ENCODE measurements at regions not wholly inside any gene's neighbourhood (a gene's known extent, or its start where the extent isn't known, plus 50 kb on each side); places are given as distances from the start of the nearest gene placed in this dataset.
"Not testable (repeated sequence)": the region's sequence is repeated elsewhere in the genome, so short reads cannot be mapped to it uniquely, and the experiment has no call there.

DNA sequence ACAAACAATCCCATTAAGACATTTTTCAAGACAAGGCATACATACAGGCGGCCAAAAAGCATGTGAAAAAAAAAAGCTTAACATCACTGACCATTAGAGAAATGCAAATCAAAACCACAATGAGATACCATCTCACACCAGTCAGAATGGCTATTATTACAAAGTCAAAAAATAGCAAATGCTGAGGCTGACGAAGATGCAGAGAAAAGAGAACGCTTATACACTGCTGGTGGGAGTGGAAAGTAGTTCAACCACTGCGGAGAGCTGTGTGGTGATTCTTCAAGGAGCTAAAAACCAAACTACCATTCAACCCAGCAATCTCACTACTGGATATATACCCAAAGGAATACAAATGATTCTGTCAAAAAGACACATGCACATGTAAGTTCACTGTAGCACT lies 216.7 kb downstream of the FOXG1 start:
- Histone ChIP-seq H3K9me3 (ENCODE audit: control insufficient read depth, low read length) (no peaks in the 10 kb centered on the region), H3K27me3 (ENCODE audit: control insufficient read depth, insufficient read depth, low read length, poor library complexity, severe bottlenecking) (no peaks in the 10 kb centered on the region), H3K4me3 (ENCODE audit: insufficient read depth, low read depth, low read length) (no peak overlapping the region), H3K4me1 (ENCODE audit: control insufficient read depth, insufficient read depth, low read length) (no peaks in the 10 kb centered on the region), H3K27ac (ENCODE audit: insufficient read depth, low read depth, low read length, poor library complexity, severe bottlenecking) (no peak overlapping the region), H3K36me3 (ENCODE audit: control insufficient read depth, insufficient read depth, low read length) (no peaks in the 10 kb centered on the region)
- 90 to 98% methylated on average over 4 of the region's 4 CpGs for WGBS, 2 experiments

DNA sequence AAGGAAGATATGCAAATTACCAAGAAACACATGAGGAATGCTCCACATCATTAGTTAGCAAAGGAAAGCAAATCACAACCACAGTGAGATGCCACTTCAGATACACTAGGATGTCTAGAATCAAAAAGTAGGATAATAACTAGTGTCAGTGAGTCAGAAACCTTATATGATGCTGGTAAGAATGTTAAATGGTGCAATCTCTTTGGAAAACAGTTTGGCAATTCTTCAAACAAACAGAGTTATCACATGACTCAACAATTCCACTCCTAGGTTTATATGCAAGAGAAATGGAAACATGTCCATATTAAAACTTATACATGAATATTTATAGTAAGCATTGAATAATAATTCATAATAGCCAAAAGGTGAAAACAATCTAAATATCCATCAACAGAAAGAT lies 220.9 kb downstream of the FOXG1 start:
- no peak overlapping the region for H3K4me3 ChIP-seq (ENCODE audit: insufficient read depth, low read depth, low read length)
- H3K36me3 ChIP-seq (ENCODE audit: control insufficient read depth, insufficient read depth, low read length), result no peaks in the 10 kb centered on the region
- no peak overlapping the region for H3K27ac ChIP-seq (ENCODE audit: insufficient read depth, low read depth, low read length, poor library complexity, severe bottlenecking)
- H3K9me3 ChIP-seq (ENCODE audit: control insufficient read depth, low read length), result no peaks in the 10 kb centered on the region
- no peaks in the 10 kb centered on the region for H3K4me1 ChIP-seq (ENCODE audit: control insufficient read depth, insufficient read depth, low read length)
- H3K27me3 ChIP-seq (ENCODE audit: control insufficient read depth, insufficient read depth, low read length, poor library complexity, severe bottlenecking), result no peaks in the 10 kb centered on the region

DNA sequence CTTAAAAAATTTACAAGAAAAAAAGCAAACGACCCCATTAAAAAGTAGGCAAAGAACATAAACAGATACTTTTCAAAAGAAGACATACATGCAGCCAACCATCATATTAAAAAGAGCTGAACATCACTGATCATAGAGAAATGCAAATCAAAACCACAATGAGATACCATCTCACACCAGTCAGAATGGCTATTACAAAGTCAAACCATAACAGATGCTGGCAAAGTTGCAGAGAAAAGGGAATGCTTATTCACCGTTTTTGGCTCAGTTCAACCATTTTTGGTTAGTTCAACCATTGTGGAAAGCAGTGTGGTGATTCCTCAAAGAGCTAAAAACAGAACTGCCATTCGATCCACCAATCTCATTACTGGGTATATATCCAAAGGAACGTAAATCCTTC lies 230.6 kb downstream of the FOXG1 start:
- not testable (repeated sequence) for H3K27ac ChIP-seq (ENCODE audit: insufficient read depth, low read depth, low read length, poor library complexity, severe bottlenecking); H3K4me1 ChIP-seq (ENCODE audit: control insufficient read depth, insufficient read depth, low read length); H3K4me3 ChIP-seq (ENCODE audit: insufficient read depth, low read depth, low read length); H3K27me3 ChIP-seq (ENCODE audit: control insufficient read depth, insufficient read depth, low read length, poor library complexity, severe bottlenecking); H3K9me3 ChIP-seq (ENCODE audit: control insufficient read depth, low read length); H3K36me3 ChIP-seq (ENCODE audit: control insufficient read depth, insufficient read depth, low read length)
- WGBS, 2 experiments, result 81 to 93% methylated on average over 4 of the region's 4 CpGs

DNA sequence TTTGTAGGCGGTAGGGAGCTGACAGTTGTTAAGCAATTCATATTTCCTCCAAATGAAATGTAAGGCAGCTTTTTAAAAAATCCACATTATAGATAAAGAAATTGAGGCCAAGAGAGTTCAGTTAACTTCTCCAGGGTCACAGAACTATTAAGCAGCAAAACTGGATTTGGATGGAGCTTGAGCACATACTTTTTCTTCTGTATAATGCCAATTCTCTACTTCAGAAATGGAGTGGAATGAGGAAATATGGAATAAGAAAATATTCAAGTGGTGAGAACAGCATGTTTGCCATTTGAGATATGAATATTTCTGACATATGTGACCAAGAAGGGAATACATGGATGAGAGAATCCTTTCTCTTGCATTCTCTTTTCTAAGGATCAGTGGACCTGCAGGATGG lies 233.1 kb downstream of the FOXG1 start:
- Histone ChIP-seq H3K27me3 (ENCODE audit: control insufficient read depth, insufficient read depth, low read length, poor library complexity, severe bottlenecking) (no peaks in the 10 kb centered on the region), H3K4me1 (ENCODE audit: control insufficient read depth, insufficient read depth, low read length) (no peaks in the 10 kb centered on the region), H3K36me3 (ENCODE audit: control insufficient read depth, insufficient read depth, low read length) (no peaks in the 10 kb centered on the region), H3K9me3 (ENCODE audit: control insufficient read depth, low read length) (no peaks in the 10 kb centered on the region), H3K27ac (ENCODE audit: insufficient read depth, low read depth, low read length, poor library complexity, severe bottlenecking) (no peak overlapping the region), H3K4me3 (ENCODE audit: insufficient read depth, low read depth, low read length) (no peak overlapping the region)
- WGBS, 2 experiments, result 100% methylated on average over 1 of the region's 1 CpG; no CpG with 5 or more reads in 1 of the 2 experiments

DNA sequence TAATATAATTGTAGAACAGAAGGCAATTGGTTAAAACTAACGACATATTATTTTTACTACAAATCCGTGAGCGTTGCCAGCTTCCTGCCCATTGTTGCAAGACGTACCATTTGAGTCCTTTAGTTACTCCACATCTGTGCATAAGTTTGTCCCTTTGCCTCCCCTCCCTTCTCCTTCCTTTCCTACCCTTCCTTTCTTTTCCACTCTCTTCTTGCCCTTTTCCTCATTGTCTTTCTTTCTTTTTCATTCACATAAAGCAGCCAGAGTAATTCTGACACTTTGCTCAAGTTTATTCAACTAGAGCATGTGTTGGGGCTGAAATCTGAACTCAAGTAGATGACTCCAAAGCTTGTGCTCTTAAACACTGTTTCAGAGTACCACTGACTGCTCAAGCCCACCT lies 239.1 kb downstream of the FOXG1 start:
- Histone ChIP-seq H3K4me1 (ENCODE audit: control insufficient read depth, insufficient read depth, low read length) (no peaks in the 10 kb centered on the region), H3K27ac (ENCODE audit: insufficient read depth, low read depth, low read length, poor library complexity, severe bottlenecking) (no peak overlapping the region), H3K4me3 (ENCODE audit: insufficient read depth, low read depth, low read length) (no peak overlapping the region), H3K36me3 (ENCODE audit: control insufficient read depth, insufficient read depth, low read length) (no peaks in the 10 kb centered on the region), H3K9me3 (ENCODE audit: control insufficient read depth, low read length) (no peaks in the 10 kb centered on the region), H3K27me3 (ENCODE audit: control insufficient read depth, insufficient read depth, low read length, poor library complexity, severe bottlenecking) (no peaks in the 10 kb centered on the region)
- WGBS, 2 experiments, result 92 to 96% methylated on average over 4 of the region's 4 CpGs

DNA sequence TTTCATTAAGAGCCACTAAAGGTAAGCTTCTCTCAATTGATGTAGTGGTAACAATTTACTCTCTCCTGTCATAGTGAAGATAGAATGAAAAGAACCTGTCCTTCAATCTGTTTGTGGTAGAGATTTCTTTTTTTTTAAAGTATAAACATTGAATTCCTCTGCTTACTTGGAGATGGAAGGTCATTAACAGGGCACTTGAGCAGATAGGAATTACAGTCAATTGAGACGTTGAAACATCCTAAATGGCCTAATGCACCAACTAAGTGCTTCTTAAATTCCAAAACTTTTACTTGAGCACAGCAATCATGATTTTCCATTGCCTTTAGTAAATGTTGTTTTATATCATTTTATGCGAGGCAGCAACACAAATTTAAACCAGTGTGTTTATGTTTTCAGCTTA lies 241.4 kb downstream of the FOXG1 start:
- H3K4me3 ChIP-seq (ENCODE audit: insufficient read depth, low read depth, low read length), result no peak overlapping the region
- H3K4me1 ChIP-seq (ENCODE audit: control insufficient read depth, insufficient read depth, low read length), result no peaks in the 10 kb centered on the region
- H3K9me3 ChIP-seq (ENCODE audit: control insufficient read depth, low read length), result no peaks in the 10 kb centered on the region
- WGBS, 2 experiments, result 94 to 95% methylated on average over 2 of the region's 2 CpGs
- H3K27ac ChIP-seq (ENCODE audit: insufficient read depth, low read depth, low read length, poor library complexity, severe bottlenecking), result no peak overlapping the region
- H3K27me3 ChIP-seq (ENCODE audit: control insufficient read depth, insufficient read depth, low read length, poor library complexity, severe bottlenecking), result no peaks in the 10 kb centered on the region
- no peaks in the 10 kb centered on the region for H3K36me3 ChIP-seq (ENCODE audit: control insufficient read depth, insufficient read depth, low read length)

DNA sequence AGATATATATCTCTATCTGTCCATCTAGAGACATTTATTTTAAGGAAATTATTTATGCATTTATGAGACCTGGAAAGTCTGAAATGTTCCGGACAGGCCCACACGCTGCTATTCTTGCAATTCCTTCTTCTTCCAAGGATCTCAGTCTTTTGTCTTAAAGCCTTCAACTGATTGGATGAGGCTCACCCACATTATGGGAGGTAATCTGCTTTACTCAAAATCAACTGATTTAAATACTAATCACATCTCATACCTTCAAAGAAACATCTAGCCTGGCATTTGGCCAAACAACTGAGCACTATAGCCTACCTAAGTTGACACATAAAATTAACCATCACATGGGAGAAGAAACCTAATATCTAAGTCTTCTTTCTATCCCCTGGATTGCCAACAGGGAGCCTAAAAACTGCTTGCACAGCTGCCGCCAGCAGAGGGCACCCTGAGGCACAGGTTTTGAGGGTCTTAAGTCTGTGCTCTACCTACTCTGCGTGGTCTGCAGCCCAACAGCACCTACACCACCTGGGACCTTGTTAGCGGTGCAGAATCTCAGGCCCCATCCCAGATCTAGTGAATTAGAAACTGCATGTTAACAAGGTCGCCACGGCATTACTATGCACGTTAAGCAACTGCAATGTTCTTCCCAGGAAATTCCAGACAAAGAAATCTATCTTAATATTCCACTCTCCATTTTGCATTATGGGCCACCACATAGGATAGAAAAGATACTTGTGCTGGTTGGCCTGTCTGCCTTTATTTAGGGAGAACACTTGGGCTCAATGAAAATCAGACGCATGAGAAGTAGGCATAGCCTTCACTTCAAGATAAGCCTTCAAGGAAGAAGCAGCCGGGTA lies 249.7 kb downstream of the FOXG1 start:
- no peaks in the 10 kb centered on the region for H3K27me3 ChIP-seq (ENCODE audit: control insufficient read depth, insufficient read depth, low read length, poor library complexity, severe bottlenecking)
- H3K36me3 ChIP-seq (ENCODE audit: control insufficient read depth, insufficient read depth, low read length), result no peaks in the 10 kb centered on the region
- H3K4me3 ChIP-seq (ENCODE audit: insufficient read depth, low read depth, low read length), result no peak overlapping the region
- 54 to 56% methylated on average over 10 of the region's 10 CpGs for WGBS, 2 experiments
- no peak overlapping the region for H3K27ac ChIP-seq (ENCODE audit: insufficient read depth, low read depth, low read length, poor library complexity, severe bottlenecking)
- H3K4me1 ChIP-seq (ENCODE audit: control insufficient read depth, insufficient read depth, low read length), result no peaks in the 10 kb centered on the region
- H3K9me3 ChIP-seq (ENCODE audit: control insufficient read depth, low read length), result no peaks in the 10 kb centered on the region

DNA sequence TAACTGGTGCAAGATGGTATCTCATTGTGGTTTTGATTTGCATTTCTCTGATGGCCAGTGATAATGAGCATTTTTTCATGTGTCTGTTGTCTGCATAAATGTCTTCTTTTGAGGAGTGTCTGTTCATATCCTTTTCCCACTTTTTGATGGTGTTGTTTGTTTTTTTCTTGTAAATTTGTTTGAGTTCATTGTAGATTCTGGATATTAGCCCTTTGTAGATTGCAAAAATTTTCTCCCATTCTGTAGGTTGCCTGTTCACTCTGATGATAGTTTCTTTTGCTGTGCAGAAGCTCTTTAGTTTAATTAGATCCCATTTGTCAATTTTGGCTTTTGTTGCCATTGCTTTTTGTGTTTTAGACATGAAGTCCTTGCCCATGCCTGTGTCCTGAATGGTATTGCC lies 256.9 kb downstream of the FOXG1 start:
- not testable (repeated sequence) for H3K4me1 ChIP-seq (ENCODE audit: control insufficient read depth, insufficient read depth, low read length); H3K4me3 ChIP-seq (ENCODE audit: insufficient read depth, low read depth, low read length); H3K27me3 ChIP-seq (ENCODE audit: control insufficient read depth, insufficient read depth, low read length, poor library complexity, severe bottlenecking); H3K36me3 ChIP-seq (ENCODE audit: control insufficient read depth, insufficient read depth, low read length); H3K27ac ChIP-seq (ENCODE audit: insufficient read depth, low read depth, low read length, poor library complexity, severe bottlenecking); H3K9me3 ChIP-seq (ENCODE audit: control insufficient read depth, low read length)

DNA sequence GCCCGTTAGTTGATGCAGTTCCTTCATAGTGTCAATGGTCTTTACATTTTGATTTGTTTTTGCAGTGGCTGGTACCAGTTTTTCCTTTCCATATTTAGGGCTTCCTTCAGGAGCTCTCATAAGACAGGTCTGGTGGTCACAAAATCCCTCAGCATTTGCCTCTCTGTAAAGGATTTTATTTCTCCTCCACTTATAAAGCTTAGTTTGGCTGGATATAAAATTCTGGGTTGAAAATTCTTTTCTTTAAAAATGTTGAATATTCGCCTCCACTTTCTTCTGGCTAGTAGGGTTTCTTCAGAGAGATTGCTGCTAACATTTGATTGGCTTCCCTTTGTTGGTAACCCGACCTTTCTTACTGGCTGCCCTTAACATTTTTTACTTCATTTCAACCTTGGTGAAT lies 260.9 kb downstream of the FOXG1 start:
- H3K4me1 ChIP-seq (ENCODE audit: control insufficient read depth, insufficient read depth, low read length); H3K27me3 ChIP-seq (ENCODE audit: control insufficient read depth, insufficient read depth, low read length, poor library complexity, severe bottlenecking); H3K27ac ChIP-seq (ENCODE audit: insufficient read depth, low read depth, low read length, poor library complexity, severe bottlenecking); H3K9me3 ChIP-seq (ENCODE audit: control insufficient read depth, low read length); H3K36me3 ChIP-seq (ENCODE audit: control insufficient read depth, insufficient read depth, low read length); H3K4me3 ChIP-seq (ENCODE audit: insufficient read depth, low read depth, low read length): not testable (repeated sequence)
- 89 to 95% methylated on average over 2 to 3 of the region's 3 CpGs for WGBS, 2 experiments

DNA sequence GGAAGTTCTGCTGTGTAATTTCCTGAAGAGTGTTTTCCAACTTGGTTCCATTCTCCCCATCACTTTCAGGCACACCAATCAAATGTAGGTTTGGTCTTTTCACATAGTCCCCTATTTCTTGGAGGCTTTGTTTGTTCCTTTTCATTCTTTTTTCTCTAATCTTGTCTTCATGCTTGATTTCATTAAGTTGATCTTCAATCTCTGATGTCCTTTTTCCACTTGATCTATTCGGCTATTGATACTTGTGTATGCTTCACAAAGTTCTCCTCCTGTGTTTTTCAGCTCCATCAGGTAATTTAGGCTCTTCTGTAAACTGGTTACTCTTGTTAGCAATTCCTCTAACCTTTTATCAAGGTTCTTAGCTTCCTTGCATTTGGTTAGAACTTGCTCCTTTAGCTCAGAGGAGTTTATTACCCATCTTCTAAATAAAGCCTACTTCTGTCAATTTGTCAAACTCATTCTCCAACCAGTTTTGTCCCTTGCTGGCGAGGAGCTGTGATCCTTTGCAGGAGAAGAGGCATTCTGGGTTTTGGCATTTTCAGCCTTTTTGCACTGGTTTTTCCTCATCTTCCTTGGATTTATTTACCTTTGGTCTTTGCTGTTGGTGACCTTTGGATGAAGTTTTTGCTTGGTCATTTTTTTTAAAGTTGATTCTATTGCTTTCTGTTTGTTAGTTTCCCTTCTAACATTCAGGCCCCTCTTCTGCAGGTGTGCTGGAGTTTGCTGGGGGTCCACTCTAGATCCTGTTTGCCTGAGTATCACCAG lies 261.5 kb downstream of the FOXG1 start:
- H3K4me1 ChIP-seq (ENCODE audit: control insufficient read depth, insufficient read depth, low read length); H3K36me3 ChIP-seq (ENCODE audit: control insufficient read depth, insufficient read depth, low read length); H3K27me3 ChIP-seq (ENCODE audit: control insufficient read depth, insufficient read depth, low read length, poor library complexity, severe bottlenecking); H3K4me3 ChIP-seq (ENCODE audit: insufficient read depth, low read depth, low read length); H3K27ac ChIP-seq (ENCODE audit: insufficient read depth, low read depth, low read length, poor library complexity, severe bottlenecking); H3K9me3 ChIP-seq (ENCODE audit: control insufficient read depth, low read length): not testable (repeated sequence)
- WGBS, 2 experiments, result 92 to 95% methylated on average over 2 of the region's 2 CpGs

All from ectodermal cell (in vitro differentiated cells).